Mucosa of descending colon (tissue), 3 donors: ENCODE measurements at regions not wholly inside any gene's neighbourhood (a gene's known extent, or its start where the extent isn't known, plus 50 kb on each side); places are given as distances from the start of the nearest gene placed in this dataset.

Experiments used
- ATAC-seq: fragments of 200-7000 bp; cut with Tn5 transposase; one replicate; pipeline ENCODE4 v1.9.1; 2020; ENCODE audit warnings: mild to moderate bottlenecking, moderate library complexity
- DNase-seq, 3 donors: peaks; one replicate each; pipeline ENCODE4 v3.0.0-alpha.2; 2020
- H3K36me3 ChIP-seq: fragments of 200-600 bp; one replicate; pipeline ENCODE4 v1.8.0; 2021; ENCODE audit warnings: low read depth, mild to moderate bottlenecking
- H3K4me1 ChIP-seq: fragments of 200-600 bp; one replicate; pipeline ENCODE4 v1.8.0; 2021; ENCODE audit warnings: low read depth, mild to moderate bottlenecking
- H3K4me3 ChIP-seq: fragments of 200-600 bp; one replicate; pipeline ENCODE4 v1.8.0; 2021; ENCODE audit warnings: mild to moderate bottlenecking
- H3K9me3 ChIP-seq: fragments of 200-600 bp; one replicate; pipeline ENCODE4 v1.8.0; 2021; ENCODE audit warnings: mild to moderate bottlenecking
- CTCF ChIP-seq: fragments of 200-600 bp; IDR thresholded peaks from one replicate; pipeline ENCODE4 v1.8.0; 2022; ENCODE audit warnings: antibody characterized with exemption, mild to moderate bottlenecking
- intact Hi-C, 2 donors: fragments of 100-400 bp; cut with DNase I in 1 of 2; cut with micrococcal nuclease in 1 of 2; formaldehyde crosslinking; loops; one replicate each; pipeline versions ENCODE4 v1.11.0 to v1.11.1; 2022; cut with DNase I, micrococcal nuclease
- donor health status: DM: no; HTN: no; CAD: no; lungs with moderate emphysema.
- donor health status: DM: no; HTN: no; CAD: no.
- donor health status: DM: no; HTN: yes; CAD: no.

DNA sequence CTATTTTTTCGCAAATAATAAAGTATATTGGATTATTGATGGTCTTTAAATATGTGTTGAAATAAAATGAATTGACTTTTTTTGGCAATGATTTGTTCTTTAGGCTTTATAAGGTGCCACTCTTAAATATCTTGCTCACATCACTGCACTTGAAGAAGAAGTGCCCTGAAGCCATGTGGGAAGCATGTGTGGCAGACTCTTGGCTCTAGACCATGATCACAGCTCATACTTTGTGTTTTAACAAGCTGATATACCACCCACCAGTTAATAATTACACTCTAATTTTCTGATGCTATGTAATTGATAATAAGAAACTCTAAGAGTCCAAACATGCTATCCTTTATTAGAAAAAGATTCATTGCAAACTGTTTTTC, 52.1 kb upstream of the TGFBR2 start:
- DNase-seq (no peak), ATAC-seq (no peak)
- intact Hi-C loops = no loop called here
- no peaks in the 10 kb centered on the region for H3K36me3 ChIP-seq
- TF ChIP-seq CTCF = no peak
- no peak overlapping the region for H3K4me3 ChIP-seq
- no peaks in the 10 kb centered on the region for H3K9me3 ChIP-seq
- H3K4me1 ChIP-seq = no peaks in the 10 kb centered on the region

GRCh38 chr3:30555968-30556367, 50.4 kb upstream of the TGFBR2 start:
- Histone ChIP-seq H3K4me3 (no peak overlapping the region), H3K4me1 (no peaks in the 10 kb centered on the region), H3K36me3 (no peaks in the 10 kb centered on the region), H3K9me3 (no peaks in the 10 kb centered on the region)
- no peak for TF ChIP-seq CTCF
- intact Hi-C loops = no loop called here
- DNase-seq (no peak), ATAC-seq (no peak)
